ENCODE measurements at regions not wholly inside any gene's neighbourhood (a gene's known extent, or its start where the extent isn't known, plus 50 kb on each side); places are given as distances from the start of the nearest gene placed in this dataset.

- H3K36me3 Mint-ChIP-seq (ENCODE audit: low read depth), result no peaks in the 10 kb centered on the region
- no peaks in the 10 kb centered on the region for H3K4me1 Mint-ChIP-seq
- no peak overlapping the region for H3K4me3 Mint-ChIP-seq
- H3K27ac Mint-ChIP-seq, result no peak overlapping the region
- no peaks in the 10 kb centered on the region for H3K9me3 Mint-ChIP-seq
- peaks cover 10% of the 10 kb centered on the region for H3K27me3 Mint-ChIP-seq (ENCODE audit: low read depth, poor library complexity)
- no peak for TF ChIP-seq CTCF (IDR thresholded peaks at IDR 0.05)
- no peak for DNase-seq
Observed at GRCh38 chr1:57633056-57633455, 209.2 kb upstream of the DAB1 start.

- no peak overlapping the region for H3K4me3 Mint-ChIP-seq
- no peaks in the 10 kb centered on the region for H3K9me3 Mint-ChIP-seq
- DNase-seq, result no peak
- no peaks in the 10 kb centered on the region for H3K4me1 Mint-ChIP-seq
- no peak overlapping the region for H3K27ac Mint-ChIP-seq
- TF ChIP-seq CTCF (IDR thresholded peaks at IDR 0.05), result no peak
- H3K36me3 Mint-ChIP-seq (ENCODE audit: low read depth), result no peaks in the 10 kb centered on the region
- peaks cover 10% of the 10 kb centered on the region for H3K27me3 Mint-ChIP-seq (ENCODE audit: low read depth, poor library complexity)
Observed at GRCh38 chr1:57632401-57632800, 208.5 kb upstream of the DAB1 start.

GRCh38 chr1:57627612-57628011, 203.8 kb upstream of the DAB1 start:
- TF ChIP-seq CTCF (IDR thresholded peaks at IDR 0.05), result no peak
- DNase-seq, result no peak
- Mint-ChIP-seq H3K27me3 (ENCODE audit: low read depth, poor library complexity) (no peaks in the 10 kb centered on the region), H3K4me3 (no peak overlapping the region), H3K36me3 (ENCODE audit: low read depth) (no peaks in the 10 kb centered on the region), H3K4me1 (peaks cover 32% of the 10 kb centered on the region), H3K27ac (no peak overlapping the region), H3K9me3 (no peaks in the 10 kb centered on the region)

GRCh38 chr1:57623791-57624538, 200.1 kb upstream of the DAB1 start:
- no peaks in the 10 kb centered on the region for H3K36me3 Mint-ChIP-seq (ENCODE audit: low read depth)
- H3K27me3 Mint-ChIP-seq (ENCODE audit: low read depth, poor library complexity), result no peaks in the 10 kb centered on the region
- TF ChIP-seq CTCF (IDR thresholded peaks at IDR 0.05), result no peak
- peaks cover 33% of the 10 kb centered on the region for H3K4me1 Mint-ChIP-seq
- no peaks in the 10 kb centered on the region for H3K9me3 Mint-ChIP-seq
- peak overlapping the region; percentile 23 for H3K27ac Mint-ChIP-seq
- no peak overlapping the region for H3K4me3 Mint-ChIP-seq
- DNase-seq, result no peak

GRCh38 chr1:57623039-57623790, 199.4 kb upstream of the DAB1 start:
- Mint-ChIP-seq H3K9me3 (no peaks in the 10 kb centered on the region), H3K4me3 (peak overlapping the region; percentile 48), H3K4me1 (peaks cover 33% of the 10 kb centered on the region), H3K27ac (peak overlapping the region; percentile 55), H3K27me3 (ENCODE audit: low read depth, poor library complexity) (no peaks in the 10 kb centered on the region), H3K36me3 (ENCODE audit: low read depth) (no peaks in the 10 kb centered on the region)
- peak; percentile 44 for DNase-seq
- no peak for TF ChIP-seq CTCF (IDR thresholded peaks at IDR 0.05)

All from nephron progenitor cell (in vitro differentiated cells).